Hepatocyte (in vitro differentiated cells): ENCODE measurements at regions not wholly inside any gene's neighbourhood (a gene's known extent, or its start where the extent isn't known, plus 50 kb on each side); places are given as distances from the start of the nearest gene placed in this dataset.

Source experiments
- EZH2 ChIP-seq: fragments of 200-600 bp; sonication (generic); IDR thresholded peaks from 2 replicates; pipeline ENCODE4 v1.6.1; 2016; ENCODE audit warnings: antibody characterized with exemption, mild to moderate bottlenecking, borderline replicate concordance
- EZH2phosphoT487 ChIP-seq: fragments of 200-600 bp; sonication (generic); IDR thresholded peaks from one replicate; pipeline ENCODE4 v1.6.1; 2018; ENCODE audit warnings: antibody characterized with exemption, mild to moderate bottlenecking, low read depth, moderate library complexity; ENCODE audit not compliant: unreplicated experiment, severe bottlenecking
- TF ChIP-seq, protein P1 (sequence below): fragments of 200-600 bp; sonication (generic); IDR thresholded peaks from 2 replicates; pipeline ENCODE4 v1.5.1; 2016; ENCODE audit warnings: antibody characterized with exemption, mild to moderate bottlenecking; ENCODE audit not compliant: poor library complexity

DNA sequence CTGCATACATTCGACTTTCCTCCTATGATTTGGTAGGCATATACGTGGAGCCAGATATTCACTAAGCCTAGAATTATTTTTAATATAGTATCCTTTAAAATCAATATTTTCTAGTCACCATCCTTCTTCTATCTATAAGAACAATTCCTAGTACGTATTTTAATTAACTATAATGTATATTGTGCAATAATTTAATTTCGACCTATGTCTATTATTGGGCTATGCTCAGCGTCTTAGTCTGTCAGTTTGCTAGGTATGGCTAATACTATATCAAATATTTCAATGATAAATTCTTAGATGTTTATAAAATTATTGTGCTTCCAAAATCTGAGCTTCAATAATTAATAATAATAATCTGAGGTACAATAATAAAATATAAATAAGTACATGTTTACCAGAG, 705.3 kb downstream of the PRELID2 start:
- TF ChIP-seq, protein P1, sequence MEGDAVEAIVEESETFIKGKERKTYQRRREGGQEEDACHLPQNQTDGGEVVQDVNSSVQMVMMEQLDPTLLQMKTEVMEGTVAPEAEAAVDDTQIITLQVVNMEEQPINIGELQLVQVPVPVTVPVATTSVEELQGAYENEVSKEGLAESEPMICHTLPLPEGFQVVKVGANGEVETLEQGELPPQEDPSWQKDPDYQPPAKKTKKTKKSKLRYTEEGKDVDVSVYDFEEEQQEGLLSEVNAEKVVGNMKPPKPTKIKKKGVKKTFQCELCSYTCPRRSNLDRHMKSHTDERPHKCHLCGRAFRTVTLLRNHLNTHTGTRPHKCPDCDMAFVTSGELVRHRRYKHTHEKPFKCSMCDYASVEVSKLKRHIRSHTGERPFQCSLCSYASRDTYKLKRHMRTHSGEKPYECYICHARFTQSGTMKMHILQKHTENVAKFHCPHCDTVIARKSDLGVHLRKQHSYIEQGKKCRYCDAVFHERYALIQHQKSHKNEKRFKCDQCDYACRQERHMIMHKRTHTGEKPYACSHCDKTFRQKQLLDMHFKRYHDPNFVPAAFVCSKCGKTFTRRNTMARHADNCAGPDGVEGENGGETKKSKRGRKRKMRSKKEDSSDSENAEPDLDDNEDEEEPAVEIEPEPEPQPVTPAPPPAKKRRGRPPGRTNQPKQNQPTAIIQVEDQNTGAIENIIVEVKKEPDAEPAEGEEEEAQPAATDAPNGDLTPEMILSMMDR = no peak
- no peak for TF ChIP-seq EZH2
- no peak for TF ChIP-seq EZH2phosphoT487
